ENCODE measurements at regions not wholly inside any gene's neighbourhood (a gene's known extent, or its start where the extent isn't known, plus 50 kb on each side); places are given as distances from the start of the nearest gene placed in this dataset.

- Mint-ChIP-seq H3K4me1 (ENCODE audit: low read depth, unreplicated experiment) (no peaks in the 10 kb centered on the region), H3K27ac (ENCODE audit: unreplicated experiment) (no peak overlapping the region), H3K9me3 (ENCODE audit: unreplicated experiment) (peaks cover 17% of the 10 kb centered on the region), H3K36me3 (ENCODE audit: insufficient read depth, unreplicated experiment) (no peaks in the 10 kb centered on the region), H3K27me3 (ENCODE audit: insufficient read depth, unreplicated experiment) (no peaks in the 10 kb centered on the region), H3K4me3 (ENCODE audit: unreplicated experiment) (no peak overlapping the region)
- Histone ChIP-seq H3K4me1 (peaks cover 12% of the 10 kb centered on the region; the same call in 1 of the 2 replicates), H3K4me3 (ENCODE audit: low read depth, low read length) (no peak overlapping the region), H3K27me3 (replicated peaks; ENCODE audit: control insufficient read depth, insufficient read depth, low read length) (no peaks in the 10 kb centered on the region), H3K36me3 (ENCODE audit: control insufficient read depth, insufficient read depth, low read length) (no peaks in the 10 kb centered on the region), H3K9me3 (no peaks in the 10 kb centered on the region)
- TF ChIP-seq, protein P1, sequence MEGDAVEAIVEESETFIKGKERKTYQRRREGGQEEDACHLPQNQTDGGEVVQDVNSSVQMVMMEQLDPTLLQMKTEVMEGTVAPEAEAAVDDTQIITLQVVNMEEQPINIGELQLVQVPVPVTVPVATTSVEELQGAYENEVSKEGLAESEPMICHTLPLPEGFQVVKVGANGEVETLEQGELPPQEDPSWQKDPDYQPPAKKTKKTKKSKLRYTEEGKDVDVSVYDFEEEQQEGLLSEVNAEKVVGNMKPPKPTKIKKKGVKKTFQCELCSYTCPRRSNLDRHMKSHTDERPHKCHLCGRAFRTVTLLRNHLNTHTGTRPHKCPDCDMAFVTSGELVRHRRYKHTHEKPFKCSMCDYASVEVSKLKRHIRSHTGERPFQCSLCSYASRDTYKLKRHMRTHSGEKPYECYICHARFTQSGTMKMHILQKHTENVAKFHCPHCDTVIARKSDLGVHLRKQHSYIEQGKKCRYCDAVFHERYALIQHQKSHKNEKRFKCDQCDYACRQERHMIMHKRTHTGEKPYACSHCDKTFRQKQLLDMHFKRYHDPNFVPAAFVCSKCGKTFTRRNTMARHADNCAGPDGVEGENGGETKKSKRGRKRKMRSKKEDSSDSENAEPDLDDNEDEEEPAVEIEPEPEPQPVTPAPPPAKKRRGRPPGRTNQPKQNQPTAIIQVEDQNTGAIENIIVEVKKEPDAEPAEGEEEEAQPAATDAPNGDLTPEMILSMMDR (IDR thresholded peaks at IDR 0.05; ENCODE audit: insufficient read depth in 1 of 2, low read depth in 1 of 2, low read length in 1 of 2, severe bottlenecking in 1 of 2, unreplicated experiment in 1 of 2) = no peak
- DNase-seq = no peak
- ChIA-PET CTCF (no interaction called here), POLR2A (no interaction called here)
- intact Hi-C loops (cut with micrococcal nuclease; ENCODE audit: unreplicated experiment) = no loop called here
- no TSS peak for BruUV-seq (replicated peaks)
These were observed 130.9 kb upstream of the LYPLAL1 start for GRCh38 chr1:219042769-219043168.

DNA sequence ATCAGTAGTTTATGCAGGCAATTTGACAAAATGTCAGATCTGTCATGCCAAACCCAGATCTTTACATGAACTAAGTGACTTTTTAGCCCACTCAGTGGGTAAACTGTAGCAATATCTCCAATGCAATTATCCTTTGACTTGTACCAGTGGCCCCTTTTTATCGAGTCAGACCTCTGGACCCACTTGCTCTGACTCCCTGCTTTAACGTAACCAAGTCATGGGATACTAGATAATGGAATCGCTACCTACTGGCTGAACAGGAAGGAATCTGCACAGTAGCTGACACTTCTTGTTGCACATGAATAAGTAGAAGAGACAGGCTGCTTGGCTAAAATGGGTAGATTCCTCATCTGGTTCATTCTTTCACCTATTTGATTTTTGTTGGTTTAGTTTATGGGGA is 128.4 kb upstream of the LYPLAL1 start:
- H3K9me3 Mint-ChIP-seq (ENCODE audit: unreplicated experiment) = peaks cover 17% of the 10 kb centered on the region
- BruUV-seq (replicated peaks) = no TSS peak
- CTCF ChIA-PET = no interaction called here
- H3K36me3 ChIP-seq (ENCODE audit: control insufficient read depth, insufficient read depth, low read length) = no peaks in the 10 kb centered on the region
- TF ChIP-seq, protein P1 (IDR thresholded peaks at IDR 0.05; ENCODE audit: insufficient read depth in 1 of 2, low read depth in 1 of 2, low read length in 1 of 2, severe bottlenecking in 1 of 2, unreplicated experiment in 1 of 2) = no peak
- no peaks in the 10 kb centered on the region for H3K4me1 Mint-ChIP-seq (ENCODE audit: low read depth, unreplicated experiment)
- no peaks in the 10 kb centered on the region for H3K9me3 ChIP-seq
- H3K36me3 Mint-ChIP-seq (ENCODE audit: insufficient read depth, unreplicated experiment) = no peaks in the 10 kb centered on the region
- intact Hi-C loops (cut with micrococcal nuclease; ENCODE audit: unreplicated experiment) = no loop called here
- H3K4me1 ChIP-seq = no peaks in the 10 kb centered on the region
- no peak for DNase-seq
- POLR2A ChIA-PET = no interaction called here
- H3K27me3 Mint-ChIP-seq (ENCODE audit: insufficient read depth, unreplicated experiment) = peaks cover 5% of the 10 kb centered on the region
- H3K4me3 Mint-ChIP-seq (ENCODE audit: unreplicated experiment) = no peak overlapping the region
- H3K27me3 ChIP-seq (replicated peaks; ENCODE audit: control insufficient read depth, insufficient read depth, low read length) = no peaks in the 10 kb centered on the region
- no peak overlapping the region for H3K4me3 ChIP-seq (ENCODE audit: low read depth, low read length)
- no peak overlapping the region for H3K27ac Mint-ChIP-seq (ENCODE audit: unreplicated experiment)

GRCh38 chr1:219049501-219049900 is 124.2 kb upstream of the LYPLAL1 start:
- Mint-ChIP-seq H3K4me3 (ENCODE audit: unreplicated experiment) (no peak overlapping the region), H3K27ac (ENCODE audit: unreplicated experiment) (no peak overlapping the region), H3K4me1 (ENCODE audit: low read depth, unreplicated experiment) (no peaks in the 10 kb centered on the region), H3K9me3 (ENCODE audit: unreplicated experiment) (no peaks in the 10 kb centered on the region), H3K27me3 (ENCODE audit: insufficient read depth, unreplicated experiment) (peaks cover 5% of the 10 kb centered on the region), H3K36me3 (ENCODE audit: insufficient read depth, unreplicated experiment) (no peaks in the 10 kb centered on the region)
- no TSS peak for BruUV-seq (replicated peaks)
- Histone ChIP-seq H3K9me3 (no peaks in the 10 kb centered on the region), H3K36me3 (ENCODE audit: control insufficient read depth, insufficient read depth, low read length) (no peaks in the 10 kb centered on the region), H3K4me1 (no peaks in the 10 kb centered on the region), H3K27me3 (replicated peaks; ENCODE audit: control insufficient read depth, insufficient read depth, low read length) (no peaks in the 10 kb centered on the region), H3K4me3 (ENCODE audit: low read depth, low read length) (no peak overlapping the region)
- ChIA-PET POLR2A (no interaction called here), CTCF (no interaction called here)
- TF ChIP-seq, protein P1 (IDR thresholded peaks at IDR 0.05; ENCODE audit: insufficient read depth in 1 of 2, low read depth in 1 of 2, low read length in 1 of 2, severe bottlenecking in 1 of 2, unreplicated experiment in 1 of 2) = no peak
- DNase-seq = no peak
- intact Hi-C loops (cut with micrococcal nuclease; ENCODE audit: unreplicated experiment) = no loop called here
